Activated gamma-delta T cell (primary cell): ENCODE measurements at regions not wholly inside any gene's neighbourhood (a gene's known extent, or its start where the extent isn't known, plus 50 kb on each side); places are given as distances from the start of the nearest gene placed in this dataset.
"Not testable (repeated sequence)": the region's sequence is repeated elsewhere in the genome, so short reads cannot be mapped to it uniquely, and the experiment has no call there.

Experiments
- DNase-seq: peaks from one replicate; lab custom pipeline; 2025; lab: John Stamatoyannopoulos, UW

DNA sequence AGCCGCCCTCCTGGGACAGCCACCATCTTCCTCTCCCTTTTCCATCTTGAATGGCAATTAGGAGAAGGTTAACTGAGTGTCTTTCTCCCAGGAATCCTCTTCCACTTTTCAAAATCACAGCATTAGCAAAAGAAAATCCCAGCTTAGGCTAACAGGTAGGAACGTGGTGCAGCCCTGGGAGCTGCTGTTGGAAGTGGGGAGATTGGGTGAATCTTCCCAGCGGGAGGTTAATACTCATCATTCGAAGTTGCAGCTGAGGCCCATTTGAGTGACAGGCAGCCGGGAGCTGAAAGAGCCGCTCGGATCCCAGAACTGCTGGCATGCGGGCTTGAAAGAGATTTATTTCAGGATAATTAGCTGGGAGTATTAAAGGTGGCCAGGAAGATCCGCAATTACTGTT, 306.0 kb downstream of the BCL11A start:
- no peak for DNase-seq

DNA sequence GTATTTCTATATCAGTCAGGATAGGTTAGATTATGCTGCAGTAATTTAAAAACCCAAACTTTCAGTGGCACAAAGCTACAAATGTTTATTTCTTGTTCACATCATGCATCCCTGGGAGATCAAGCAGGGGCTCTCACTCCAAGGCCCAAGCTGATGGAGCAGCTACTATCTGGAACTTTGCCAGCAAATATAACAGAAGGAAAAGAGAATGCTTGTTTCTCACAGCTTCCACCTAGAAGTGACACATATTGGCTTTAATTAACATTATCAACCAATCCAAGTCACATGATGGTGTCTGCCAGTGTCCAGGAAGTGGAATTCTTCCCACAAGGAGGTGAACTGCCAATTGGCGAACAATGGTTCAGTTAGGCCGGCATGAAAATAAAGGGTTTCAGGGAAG, 306.9 kb downstream of the BCL11A start:
- DNase-seq, result no peak

DNA sequence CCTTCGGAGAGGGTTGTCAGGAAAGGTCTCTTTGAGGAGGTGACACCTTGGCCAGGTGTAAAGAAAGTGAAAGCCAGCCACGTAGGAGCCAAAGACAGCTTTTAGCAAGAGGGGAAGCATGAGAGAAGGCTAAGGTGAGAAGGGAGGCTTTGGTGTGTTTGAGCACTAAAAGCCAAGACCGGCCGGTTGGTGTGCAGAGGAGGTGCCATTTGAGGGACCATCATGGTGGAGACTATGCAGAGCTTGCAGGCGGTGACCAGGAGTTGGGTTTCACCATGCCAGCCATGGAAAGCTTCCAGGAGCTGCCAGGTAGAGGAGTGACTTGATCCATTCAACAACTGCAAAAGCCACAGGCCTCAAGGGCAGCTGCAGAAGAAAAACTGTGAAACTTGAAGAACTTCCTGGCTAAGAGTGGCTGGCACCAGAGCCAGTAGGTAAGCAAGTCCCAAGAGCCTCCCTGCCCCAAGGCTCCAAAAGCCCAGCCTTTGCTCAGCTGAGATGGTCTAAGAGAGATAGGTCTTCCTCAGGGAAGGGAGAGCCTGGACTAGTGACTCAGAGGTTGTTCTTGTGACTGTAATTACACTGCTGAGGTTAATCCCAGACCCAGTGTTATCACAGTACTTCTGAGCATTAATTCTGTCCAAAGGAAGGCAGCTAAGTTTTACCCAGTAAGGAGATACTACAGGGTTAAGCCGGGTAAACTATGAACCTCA, 319.0 kb downstream of the BCL11A start:
- no peak for DNase-seq

DNA sequence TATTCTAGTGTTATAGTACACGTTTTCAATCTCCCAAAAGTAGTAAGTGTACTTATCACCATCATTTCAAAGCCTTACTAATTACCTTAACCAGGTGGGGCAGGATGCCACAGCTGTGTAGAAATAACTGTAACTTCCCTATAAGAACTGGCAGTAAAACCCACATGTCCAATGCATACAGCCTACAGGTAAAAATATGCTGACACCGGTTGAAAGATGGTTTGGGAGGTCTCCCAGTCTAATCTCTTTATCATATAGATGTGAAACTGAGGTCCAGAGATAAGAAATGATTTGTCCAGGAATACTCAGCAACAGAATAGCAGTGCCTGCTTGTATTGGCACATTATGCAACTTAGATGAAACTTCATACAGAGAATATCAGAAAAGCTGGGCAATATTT, 322.9 kb downstream of the BCL11A start:
- no peak for DNase-seq

DNA sequence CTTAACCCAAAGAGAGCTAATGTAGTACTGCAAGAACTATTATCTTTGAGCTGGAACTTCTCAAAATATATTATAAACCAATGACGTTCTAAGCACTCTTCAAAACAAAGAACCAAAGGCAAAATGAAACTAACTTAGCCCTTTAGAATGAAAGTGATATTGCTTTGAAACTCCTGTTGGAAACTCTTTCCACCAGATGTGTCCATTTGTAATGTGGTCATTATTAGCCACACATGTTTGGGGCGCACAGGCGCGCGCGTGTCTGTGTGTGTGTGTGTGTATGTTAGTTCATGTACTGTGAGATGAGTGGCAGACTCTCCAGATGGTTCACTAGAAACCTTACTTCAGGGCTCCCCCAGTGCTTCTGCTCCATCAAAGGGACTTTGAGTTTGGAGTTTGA, 323.4 kb downstream of the BCL11A start:
- no peak for DNase-seq

DNA sequence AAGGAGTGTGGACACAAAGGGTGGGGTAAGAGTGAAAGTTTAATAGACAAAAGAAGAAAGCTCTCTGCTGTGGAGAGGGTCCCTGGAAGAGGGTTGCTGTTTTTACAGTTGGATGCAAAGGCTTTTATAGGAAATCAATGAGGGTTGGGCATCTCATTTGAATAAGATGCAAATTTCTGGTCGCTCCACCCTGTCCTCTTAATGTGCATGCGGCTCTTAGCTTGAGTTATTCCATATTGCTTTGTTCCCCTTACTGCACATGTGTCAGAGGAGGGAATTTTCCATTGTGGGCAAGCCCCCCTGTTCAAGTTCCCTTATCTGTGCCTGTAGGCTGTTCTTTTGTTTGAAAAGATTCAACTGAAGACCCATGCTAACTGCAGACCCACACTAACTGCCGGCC, 326.5 kb downstream of the BCL11A start:
- DNase-seq, result no peak

DNA sequence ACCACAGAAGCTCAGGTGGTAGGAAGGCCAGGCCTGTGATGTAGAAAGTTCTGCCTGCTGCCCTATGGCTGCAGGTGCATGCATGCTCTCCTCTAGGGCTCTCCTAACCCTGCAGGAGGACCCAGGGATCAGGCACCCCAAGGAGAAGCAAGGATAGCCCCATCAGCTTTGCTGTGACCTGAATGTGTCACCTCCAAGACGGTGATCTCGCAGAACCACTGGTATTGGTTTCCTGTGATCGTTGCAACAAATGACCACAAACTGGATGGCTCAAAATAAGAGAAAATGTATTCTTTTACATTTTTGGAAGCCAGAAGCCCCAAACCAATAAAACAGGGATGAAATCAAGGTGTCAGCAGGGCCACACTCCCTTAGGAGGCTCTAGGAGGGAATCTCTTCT, 327.3 kb downstream of the BCL11A start:
- no peak for DNase-seq

DNA sequence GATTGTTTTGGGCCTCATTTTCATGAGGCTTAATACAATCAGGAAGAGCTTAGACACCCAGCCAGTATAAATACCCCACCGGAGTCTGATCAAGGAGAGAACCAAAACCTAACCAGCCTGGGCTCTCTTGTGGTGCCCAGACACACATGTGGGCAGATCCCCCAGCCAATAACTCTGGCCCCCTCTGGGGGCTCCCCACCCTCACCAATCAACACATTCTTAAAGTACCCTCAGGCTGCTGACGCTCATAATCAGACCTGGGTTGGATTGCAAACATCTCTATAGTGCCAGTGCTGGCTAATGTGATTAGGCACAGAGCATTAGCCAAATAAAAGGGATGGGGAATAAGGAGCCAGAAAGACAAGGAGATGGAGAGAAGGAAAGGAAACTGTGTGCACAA, 329.6 kb downstream of the BCL11A start:
- no peak for DNase-seq

DNA sequence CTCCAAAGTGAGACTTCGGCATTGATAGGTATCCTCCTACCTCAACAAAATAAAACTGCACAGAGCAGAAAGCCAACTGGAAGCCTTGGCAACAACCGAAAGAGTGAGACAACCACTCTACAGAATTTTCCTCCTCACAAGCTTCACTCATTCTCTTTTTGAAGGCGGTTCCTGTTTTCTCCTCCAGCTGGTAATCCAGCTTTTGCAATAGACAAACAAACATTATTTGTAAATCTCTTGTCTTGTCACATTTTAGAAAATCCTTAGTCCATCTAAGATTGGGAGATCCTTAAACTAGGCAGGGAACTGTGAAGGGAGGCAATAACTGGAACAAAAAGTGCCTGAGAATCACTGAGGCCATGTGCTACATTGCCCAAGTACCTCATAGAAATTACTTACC, 332.4 kb downstream of the BCL11A start:
- DNase-seq, result no peak

DNA sequence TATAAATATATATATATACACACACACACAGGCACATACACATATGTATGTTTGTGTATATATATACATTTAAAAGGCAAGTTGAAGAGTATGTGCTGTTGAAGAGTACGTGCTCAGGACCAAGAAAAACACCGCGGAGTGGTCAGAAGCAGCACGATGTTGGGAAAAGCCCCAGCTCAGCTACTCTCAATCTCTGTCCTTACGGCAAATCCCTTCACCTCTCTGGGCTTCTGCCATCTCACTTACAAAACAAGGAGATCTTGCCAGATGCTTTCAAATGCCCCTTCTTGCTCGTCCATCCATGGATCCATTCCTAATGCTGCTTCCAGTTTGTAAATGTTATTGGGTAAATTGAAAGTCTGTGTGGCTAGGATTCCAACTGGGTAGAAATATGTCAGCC, 333.9 kb downstream of the BCL11A start:
- DNase-seq, result no peak

DNA sequence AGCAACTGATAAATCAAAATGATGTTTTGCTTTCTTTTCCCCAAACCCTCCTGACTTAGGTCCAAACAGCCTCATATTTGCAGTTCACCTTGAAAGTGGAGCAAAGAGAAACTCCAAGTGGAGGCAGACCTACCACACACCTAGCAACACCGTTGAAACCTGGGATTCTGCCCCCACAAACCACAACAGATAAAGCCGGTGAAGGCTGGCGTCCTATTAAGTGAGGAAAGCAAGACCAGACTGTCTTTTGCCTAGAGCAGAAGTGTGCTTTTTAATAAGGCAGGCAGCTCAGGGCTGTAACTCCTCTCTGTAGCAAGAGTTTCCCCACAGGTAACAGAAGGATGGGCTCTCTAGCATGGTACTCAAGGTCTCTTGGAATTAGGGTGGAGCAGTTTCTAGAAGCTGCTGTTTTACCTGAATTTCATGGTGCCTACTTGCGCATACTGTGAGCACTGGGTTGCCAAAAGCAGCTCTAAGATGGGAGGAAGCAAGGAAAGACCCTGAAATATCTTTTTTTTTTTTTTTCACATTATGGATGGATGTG, 336.9 kb downstream of the BCL11A start:
- no peak for DNase-seq

DNA sequence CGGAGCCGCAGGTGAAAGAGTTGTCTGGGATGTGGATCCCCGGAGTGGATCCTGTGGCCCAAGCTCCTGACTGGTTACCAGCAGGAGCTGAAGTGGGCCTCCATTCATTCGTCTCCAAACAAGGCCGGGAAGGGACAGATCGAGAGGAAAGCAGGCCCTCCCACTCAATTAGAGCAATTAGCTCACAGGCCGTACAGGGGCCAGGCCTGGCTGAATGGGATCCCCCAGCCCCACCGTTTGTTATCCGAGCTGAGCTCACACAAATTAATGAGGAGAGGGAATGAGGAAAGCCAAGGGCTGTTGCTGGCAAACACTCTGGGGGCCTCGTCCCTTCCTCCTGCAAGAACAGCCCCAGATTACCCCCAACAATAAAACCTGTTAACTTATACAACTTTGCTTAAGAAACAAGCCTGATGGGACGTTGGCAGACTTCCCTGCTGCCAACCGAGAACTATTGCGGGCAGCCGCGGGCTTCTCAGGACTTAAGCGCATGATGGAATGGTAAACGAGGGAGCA, 338.0 kb downstream of the BCL11A start:
- DNase-seq, result no peak

DNA sequence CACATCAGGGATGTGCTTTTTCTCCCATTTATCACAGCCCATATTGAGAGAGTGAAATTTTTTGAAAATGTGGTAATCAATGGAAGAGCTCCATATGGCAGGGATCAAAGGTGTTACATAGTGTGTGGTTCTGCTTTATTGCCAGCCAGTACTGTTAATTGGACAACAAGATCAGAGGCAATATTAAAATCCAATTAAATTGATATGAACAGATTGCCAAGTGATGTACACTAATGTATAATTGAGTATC, 338.9 kb downstream of the BCL11A start:
- no peak for DNase-seq

DNA sequence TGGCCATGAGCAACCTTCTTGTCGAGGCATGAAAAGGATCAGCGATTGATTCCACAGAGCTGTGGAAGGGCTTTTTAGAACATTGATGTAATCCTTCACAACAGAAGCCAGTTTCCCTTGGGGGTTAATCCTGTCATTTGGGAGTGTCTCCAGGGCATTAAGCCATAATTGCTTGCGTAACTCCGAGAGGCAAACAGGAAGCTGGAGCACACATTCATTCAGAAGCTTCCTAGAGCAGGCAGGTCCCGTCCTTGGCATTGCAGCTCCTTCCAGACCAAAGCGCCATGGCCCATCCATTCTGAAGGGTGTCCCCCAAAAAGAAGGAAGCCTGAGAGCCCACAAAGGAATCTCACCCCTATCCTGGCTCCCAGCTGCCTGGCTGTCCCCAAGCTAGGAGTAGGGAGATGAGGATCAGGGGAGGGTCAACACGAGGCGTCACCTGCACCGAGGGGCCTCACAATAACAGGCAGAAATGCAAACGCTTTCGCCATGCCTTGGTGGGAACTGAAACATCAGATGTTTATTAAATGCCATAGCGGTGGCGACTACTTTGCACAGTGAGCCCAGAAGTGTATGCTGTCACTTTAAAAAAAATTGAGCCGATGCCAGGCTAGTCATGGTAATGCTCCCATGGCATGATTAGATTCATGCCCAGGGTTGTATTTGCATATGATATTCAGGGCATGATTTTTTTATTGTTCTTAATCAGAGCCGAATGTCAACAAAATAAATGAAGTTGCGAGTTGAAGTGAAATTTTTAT, 339.4 kb downstream of the BCL11A start:
- DNase-seq, result no peak

DNA sequence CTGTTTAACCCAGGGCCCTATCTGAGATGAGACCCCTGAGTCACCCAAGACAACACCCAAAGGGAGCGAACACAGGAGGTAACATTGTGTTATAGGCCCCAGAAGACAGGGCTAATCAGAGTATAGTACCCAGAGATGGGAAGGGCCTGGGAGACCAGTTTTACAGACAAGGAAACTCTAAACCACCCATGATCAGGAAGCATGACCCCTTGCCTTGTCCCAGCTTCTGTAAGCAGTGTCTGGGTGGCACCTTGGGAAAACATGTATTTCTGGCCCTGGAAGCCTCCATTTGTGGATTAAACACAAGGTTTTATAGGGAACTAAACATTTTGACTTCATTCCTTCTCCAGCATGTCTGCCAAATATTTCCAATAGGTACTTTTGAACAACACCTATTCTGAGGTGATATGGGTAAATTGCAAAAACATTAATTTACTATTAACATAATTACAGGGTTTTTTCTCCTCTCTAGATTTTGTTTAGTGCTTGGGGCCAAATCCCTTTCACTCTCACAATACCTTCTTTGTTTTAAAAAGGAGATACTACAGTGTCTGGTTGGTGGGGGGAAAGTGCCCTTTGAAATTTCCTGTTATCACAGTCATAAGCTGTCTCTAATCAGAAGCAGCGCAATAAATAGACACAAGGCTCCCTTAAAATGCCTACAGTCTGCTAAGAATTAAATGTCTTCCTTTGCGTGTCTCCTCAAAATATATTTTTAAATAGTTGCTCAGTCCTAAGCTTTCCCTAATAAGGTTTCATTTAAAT, 341.1 kb downstream of the BCL11A start:
- no peak for DNase-seq

DNA sequence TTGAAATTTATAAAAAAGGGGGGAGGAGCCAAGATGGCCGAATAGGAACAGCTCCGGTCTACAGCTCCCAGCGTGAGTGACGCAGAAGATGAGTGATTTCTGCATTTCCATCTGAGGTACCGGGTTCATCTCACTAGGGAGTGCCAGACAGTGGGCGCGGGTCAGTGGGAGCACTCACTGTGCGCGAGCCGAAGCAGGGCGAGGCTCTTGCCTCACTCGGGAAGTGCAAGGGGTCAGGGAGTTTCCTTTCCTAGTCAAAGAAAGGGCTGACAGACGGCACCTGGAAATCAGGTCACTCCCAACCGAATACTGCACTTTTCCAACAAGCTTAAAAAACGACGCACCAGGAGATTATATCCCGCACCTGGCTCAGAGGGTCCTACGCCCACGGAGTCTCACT, 364.4 kb downstream of the BCL11A start:
- DNase-seq, result not testable (repeated sequence)

DNA sequence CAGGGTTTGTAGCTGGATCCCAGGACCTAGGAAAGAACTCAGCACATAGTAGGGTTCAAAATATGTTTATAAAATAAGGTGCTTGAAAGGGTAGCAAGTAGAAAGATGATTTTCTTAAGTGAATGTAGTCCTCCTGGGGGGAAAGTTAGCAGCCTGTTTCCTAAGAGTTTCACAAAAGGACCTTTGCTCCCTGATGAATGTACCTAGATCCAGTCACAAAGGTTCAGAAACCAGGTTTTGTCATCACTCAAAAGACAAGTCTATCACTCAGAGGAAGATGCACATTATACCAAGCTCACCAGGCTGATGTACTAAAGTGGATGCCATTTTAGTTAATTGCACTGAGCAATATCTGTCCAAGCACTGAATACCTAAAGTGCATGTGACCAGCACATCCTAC, 378.2 kb downstream of the BCL11A start:
- DNase-seq, result no peak

DNA sequence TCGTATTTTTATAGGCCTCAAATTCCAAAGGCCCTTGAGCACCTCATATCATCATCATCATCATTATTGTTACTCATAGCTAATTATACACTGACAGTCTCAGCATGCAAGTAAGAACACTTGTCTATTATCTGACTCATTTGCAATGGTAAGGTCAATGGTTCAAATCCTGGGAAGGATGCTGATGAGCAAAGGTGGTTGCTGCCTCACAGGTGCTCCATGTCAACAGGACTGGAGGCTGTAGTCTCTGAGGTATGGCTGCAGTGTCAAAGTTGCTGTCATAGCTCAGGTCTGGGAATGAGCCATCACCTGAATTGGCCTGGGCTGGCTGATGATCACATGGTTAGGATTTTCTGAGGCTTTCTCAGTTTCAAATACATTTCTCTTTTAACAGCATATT, 379.3 kb downstream of the BCL11A start:
- no peak for DNase-seq

DNA sequence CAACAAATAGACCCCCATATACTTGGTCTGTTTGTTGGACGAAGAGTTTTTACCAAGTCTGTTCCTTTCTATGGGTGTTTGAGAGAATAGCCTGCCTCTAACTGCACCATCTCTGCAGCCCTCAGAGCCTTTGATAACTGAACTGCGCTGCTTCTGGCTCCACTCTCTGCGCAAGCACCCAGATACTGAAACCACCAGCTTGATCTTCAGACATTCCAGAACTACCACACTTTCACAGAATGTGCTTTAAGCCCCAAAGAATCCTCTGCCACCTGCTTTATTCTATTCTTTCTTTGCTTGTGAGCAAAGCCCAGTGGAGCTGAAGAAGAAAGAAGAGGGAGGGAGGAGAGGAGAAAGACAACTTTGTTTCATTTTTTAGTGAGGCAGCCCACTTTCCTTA, 380.7 kb downstream of the BCL11A start:
- DNase-seq, result no peak

DNA sequence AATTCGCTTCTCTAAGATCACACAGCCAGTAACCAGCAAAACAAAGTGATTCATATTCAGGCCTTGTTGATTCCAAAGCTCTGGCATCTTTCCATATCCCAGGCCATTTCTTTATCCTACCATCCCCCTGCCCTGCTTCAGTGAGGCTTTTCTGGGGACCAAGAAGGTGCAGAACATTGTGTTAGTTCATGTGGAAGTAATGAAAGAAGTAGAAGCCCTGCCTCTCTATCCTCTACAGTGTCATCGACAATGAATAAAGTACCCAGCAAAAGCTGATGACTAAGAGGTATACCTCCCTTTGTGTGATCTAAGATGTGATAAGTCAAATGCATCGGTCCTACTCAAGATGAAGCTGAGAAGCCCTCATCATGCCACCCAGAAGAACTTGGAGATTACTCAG, 383.2 kb downstream of the BCL11A start:
- DNase-seq, result no peak

DNA sequence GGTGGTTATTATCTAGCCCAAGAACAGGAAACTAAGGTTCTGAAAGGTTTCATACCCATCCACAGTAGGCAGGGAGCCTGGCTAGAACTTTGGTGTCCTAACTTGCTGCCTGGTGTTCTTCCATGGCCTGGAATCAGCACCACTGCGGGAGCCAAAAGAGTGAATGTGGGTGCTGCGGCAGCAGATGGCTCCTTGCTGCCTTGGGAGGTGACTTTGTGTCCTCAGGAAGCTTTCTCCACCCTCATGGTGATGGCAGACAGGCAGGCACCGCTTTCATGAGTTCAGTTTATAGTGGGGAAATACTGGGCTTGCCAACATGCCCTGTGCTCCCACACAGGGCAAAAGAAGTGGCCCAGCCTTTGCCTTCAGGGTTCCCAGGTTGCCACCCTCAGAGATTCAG, 385.2 kb downstream of the BCL11A start:
- no peak for DNase-seq

DNA sequence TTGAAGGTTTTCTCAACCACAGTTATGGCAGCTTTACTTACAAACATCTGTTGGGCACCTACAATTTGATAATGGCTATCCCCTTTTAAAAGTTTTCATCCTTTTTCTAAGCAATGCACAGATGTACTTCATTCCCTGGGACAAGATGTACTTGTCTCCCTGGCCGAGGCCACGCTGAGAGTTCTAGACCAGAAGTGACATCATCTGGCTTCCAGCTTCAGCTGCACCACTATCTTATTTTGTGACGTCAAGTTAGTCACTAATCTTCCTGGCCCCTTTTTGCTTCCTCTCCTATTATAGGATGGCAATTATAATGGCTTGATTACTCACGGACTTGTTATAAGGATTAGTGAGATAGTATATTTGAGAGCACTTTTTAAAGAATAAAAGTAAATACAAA, 386.4 kb downstream of the BCL11A start:
- no peak for DNase-seq

DNA sequence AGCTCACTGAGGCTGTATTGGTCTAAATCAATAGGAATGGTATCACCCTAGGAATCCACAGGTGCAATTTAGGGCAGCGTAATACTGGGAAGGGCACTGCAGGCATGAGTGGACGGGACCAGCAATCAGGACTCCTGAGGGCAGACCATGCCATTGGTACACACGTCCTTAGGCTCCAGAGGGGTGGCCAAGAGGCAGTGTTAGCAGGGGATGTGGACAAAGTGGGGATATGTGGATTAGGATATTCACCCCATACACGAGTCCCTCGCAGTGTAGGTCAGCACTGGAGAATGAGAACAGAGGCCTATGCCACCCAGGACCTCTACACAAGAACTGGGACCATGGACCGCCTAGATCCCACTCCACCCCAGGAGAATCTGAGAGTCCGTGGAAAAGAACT, 389.8 kb downstream of the BCL11A start:
- no peak for DNase-seq
